Activated CD8-positive, alpha-beta memory T cell treated with anti-CD3 and anti-CD28 coated beads, Interleukin-2, amount 50 U/mL, for 48 hours (primary cell): ENCODE measurements at regions not wholly inside any gene's neighbourhood (a gene's known extent, or its start where the extent isn't known, plus 50 kb on each side); places are given as distances from the start of the nearest gene placed in this dataset.
"Not testable (repeated sequence)": the region's sequence is repeated elsewhere in the genome, so short reads cannot be mapped to it uniquely, and the experiment has no call there.

Experiments
- DNase-seq: peaks from one replicate; pipeline ENCODE4 v3.0.0-alpha.2; 2020

- no peak for DNase-seq
Observed at GRCh38 chr18:6537475-6537874, 122.8 kb upstream of the L3MBTL4 start.

- DNase-seq, result not testable (repeated sequence)
Observed at GRCh38 chr18:6541131-6541679, 126.5 kb upstream of the L3MBTL4 start.

GRCh38 chr18:6542296-6542695 lies 127.6 kb upstream of the L3MBTL4 start:
- DNase-seq, result no peak

- DNase-seq, result no peak
Observed at GRCh38 chr18:6543330-6543908, 128.7 kb upstream of the L3MBTL4 start.

- DNase-seq, result no peak
Observed at GRCh38 chr18:6546229-6546628, 131.5 kb upstream of the L3MBTL4 start.

GRCh38 chr18:6547476-6547875 lies 132.8 kb upstream of the L3MBTL4 start:
- DNase-seq, result no peak

- no peak for DNase-seq
Observed at GRCh38 chr18:6553234-6553900, 138.7 kb upstream of the L3MBTL4 start.

GRCh38 chr18:6557057-6557769 lies 142.5 kb upstream of the L3MBTL4 start:
- no peak for DNase-seq

GRCh38 chr18:6557770-6558248 lies 143.1 kb upstream of the L3MBTL4 start:
- DNase-seq, result no peak

- DNase-seq, result no peak
Observed at GRCh38 chr18:6558446-6559156, 143.9 kb upstream of the L3MBTL4 start.

- no peak for DNase-seq
Observed at GRCh38 chr18:6559296-6559695, 144.6 kb upstream of the L3MBTL4 start.

GRCh38 chr18:6561016-6561415 lies 146.3 kb upstream of the L3MBTL4 start:
- no peak for DNase-seq

GRCh38 chr18:6561420-6561861 lies 146.7 kb upstream of the L3MBTL4 start:
- no peak for DNase-seq

GRCh38 chr18:6561862-6562291 lies 147.2 kb upstream of the L3MBTL4 start:
- no peak for DNase-seq

- DNase-seq, result no peak
Observed at GRCh38 chr18:6563896-6564295, 149.2 kb upstream of the L3MBTL4 start.

- no peak for DNase-seq
Observed at GRCh38 chr18:6564950-6565814, 150.5 kb upstream of the L3MBTL4 start.

GRCh38 chr18:6565815-6566081 lies 151.0 kb upstream of the L3MBTL4 start:
- no peak for DNase-seq

GRCh38 chr18:6566338-6566911 lies 151.7 kb upstream of the L3MBTL4 start:
- DNase-seq, result no peak

- DNase-seq, result no peak
Observed at GRCh38 chr18:6569813-6570212, 155.1 kb upstream of the L3MBTL4 start.

GRCh38 chr18:6570581-6571238 lies 156.0 kb upstream of the L3MBTL4 start:
- no peak for DNase-seq

GRCh38 chr18:6571239-6571602 lies 156.5 kb upstream of the L3MBTL4 start:
- no peak for DNase-seq
